ENCODE measurements at regions not wholly inside any gene's neighbourhood (a gene's known extent, or its start where the extent isn't known, plus 50 kb on each side); places are given as distances from the start of the nearest gene placed in this dataset.

- no peak for DNase-seq
These were observed 458.4 kb upstream of the RGS6 start for GRCh38 chr14:71473843-71474242.

DNA sequence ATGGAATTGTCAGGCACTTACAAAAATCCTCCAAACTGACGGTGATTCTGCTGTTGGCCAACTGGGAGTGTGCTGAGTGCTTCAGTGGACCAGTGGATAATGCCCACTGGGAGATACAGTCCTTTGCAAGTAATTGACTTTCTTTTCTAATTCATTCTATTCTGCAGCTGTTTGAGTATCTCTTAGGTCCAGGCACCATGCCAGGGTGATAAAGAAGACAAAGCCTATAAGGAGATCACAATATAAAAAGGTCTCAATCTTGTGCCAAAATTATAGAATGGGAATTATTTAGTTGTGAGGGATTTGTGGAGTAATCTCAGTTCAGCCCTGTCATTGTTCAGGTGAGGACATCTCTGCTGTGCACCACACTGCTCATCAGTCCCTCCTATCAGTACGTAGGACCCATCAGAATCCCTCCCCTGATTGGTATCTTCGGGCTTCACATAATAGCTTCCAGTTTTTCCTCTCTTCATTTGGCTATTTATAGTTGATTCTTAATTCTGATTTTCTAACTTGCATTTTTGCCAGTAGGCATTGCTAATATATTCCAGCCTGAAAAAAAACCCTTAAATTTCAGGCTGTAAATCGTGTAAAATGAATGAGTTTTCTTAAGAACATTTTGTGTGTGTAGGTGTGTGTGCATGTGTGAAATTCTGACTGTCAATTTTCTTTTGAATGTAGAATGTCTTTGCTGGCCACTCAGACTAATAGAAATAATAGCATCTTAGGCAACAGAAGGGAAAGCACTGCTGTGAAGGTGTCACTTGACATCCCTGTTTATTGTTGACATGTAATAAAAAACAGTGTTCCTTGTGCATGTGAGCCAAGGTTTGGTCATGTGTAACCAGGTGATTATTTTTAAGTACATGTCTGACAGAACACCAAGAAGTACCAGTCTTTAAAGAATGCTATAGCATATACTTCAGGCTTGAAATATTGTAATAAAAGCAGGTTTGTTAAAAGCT, 457.6 kb upstream of the RGS6 start:
- peak; percentile 32 for DNase-seq

GRCh38 chr14:71475916-71476315, 456.3 kb upstream of the RGS6 start:
- no peak for DNase-seq

DNA sequence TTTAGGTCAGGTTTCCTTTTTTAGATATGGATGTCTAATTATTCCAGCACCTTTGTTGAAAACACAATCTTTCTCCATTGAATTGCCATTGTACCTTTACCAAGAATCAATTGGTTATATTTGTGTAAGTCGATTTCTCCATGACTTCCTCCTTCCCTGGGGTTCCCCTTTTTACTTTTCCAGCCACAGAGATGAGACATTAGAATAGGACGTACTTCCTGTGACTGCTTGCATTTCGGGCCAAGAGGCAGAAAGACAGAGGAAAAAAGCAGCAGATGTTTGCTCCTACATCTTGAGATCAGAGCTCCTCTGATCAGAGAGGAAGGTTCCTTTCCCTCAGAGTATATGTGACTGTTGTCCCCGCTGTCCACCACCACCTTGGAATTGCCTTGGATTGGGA, 453.7 kb upstream of the RGS6 start:
- DNase-seq, result no peak

DNA sequence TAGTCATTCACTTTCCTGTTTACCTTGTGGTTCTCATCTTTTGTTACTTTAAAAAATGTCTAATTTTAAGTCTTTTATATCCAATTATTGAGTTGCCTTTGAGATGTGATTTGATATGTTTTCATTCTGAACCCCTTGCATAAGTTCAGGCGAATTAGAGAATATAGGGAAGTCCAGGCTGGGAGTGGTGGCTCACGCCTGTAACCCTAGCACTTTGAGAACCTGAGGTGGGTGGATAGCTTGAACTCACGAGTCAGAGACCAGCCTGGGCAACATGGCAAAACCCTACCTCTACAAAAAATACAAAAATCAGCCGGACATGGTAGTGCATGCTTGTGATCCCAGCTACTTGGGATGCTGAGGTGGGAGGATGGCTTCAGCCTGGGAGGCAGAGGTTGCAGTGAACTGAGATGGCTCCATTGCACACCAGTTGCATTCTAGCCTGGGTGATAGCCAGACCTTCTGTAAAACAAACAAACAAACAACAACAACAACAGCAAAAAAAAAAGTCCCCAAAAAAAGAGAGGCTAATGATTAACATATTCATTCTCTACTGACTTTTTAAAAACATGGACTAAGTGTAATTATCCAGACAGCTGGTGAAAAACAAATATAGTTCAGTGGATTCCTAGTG, 451.1 kb upstream of the RGS6 start:
- DNase-seq, result no peak

- no peak for DNase-seq
These were observed 449.6 kb upstream of the RGS6 start for GRCh38 chr14:71482671-71483070.

- DNase-seq, result no peak
These were observed 449.1 kb upstream of the RGS6 start for GRCh38 chr14:71483154-71483553.

GRCh38 chr14:71485833-71486232, 446.4 kb upstream of the RGS6 start:
- DNase-seq, result no peak

DNA sequence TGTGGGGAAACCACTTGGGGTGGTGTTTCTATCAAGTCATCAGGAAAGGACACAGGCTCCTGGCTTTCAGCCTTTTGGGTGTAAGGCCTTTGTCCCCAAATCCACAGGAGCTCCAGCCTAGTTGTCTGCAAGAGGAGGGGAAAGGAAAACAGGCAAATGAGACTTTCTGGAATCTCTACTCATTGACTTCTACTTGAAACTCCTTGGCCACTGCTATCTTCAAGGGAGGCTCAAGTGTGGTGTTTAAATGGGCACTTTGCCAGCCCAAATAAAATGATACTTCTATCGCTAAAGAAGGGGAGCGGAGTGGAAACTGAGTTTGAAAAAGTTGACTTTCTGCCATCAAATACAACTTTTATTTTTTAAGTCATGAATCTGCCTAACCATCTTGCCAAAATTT, 445.9 kb upstream of the RGS6 start:
- DNase-seq, result no peak

DNA sequence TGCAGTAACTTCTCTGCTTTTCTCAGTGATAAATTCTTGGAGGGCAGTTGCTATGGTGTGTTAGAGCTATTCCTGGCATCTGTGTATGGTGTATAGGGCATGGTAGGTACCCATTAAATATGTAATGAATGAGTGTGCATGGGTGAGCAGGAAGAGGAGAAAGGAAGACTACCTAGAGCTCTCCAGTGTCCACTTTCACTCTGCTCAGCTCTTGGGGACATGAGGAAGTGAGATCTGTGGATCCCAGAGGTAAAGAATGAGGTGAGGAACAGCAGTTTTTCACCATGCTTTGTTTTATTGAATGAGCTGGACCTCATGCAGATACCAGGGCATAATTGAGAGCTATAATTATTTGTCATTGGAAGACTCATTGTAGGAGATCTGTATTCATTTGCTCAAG, 444.8 kb upstream of the RGS6 start:
- no peak for DNase-seq

GRCh38 chr14:71487941-71488340, 444.3 kb upstream of the RGS6 start:
- no peak for DNase-seq

GRCh38 chr14:71488703-71489191, 443.5 kb upstream of the RGS6 start:
- DNase-seq, result no peak

GRCh38 chr14:71489742-71490141, 442.5 kb upstream of the RGS6 start:
- no peak for DNase-seq

- no peak for DNase-seq
These were observed 440.3 kb upstream of the RGS6 start for GRCh38 chr14:71491931-71492330.

GRCh38 chr14:71492346-71492745, 439.9 kb upstream of the RGS6 start:
- DNase-seq, result no peak

DNA sequence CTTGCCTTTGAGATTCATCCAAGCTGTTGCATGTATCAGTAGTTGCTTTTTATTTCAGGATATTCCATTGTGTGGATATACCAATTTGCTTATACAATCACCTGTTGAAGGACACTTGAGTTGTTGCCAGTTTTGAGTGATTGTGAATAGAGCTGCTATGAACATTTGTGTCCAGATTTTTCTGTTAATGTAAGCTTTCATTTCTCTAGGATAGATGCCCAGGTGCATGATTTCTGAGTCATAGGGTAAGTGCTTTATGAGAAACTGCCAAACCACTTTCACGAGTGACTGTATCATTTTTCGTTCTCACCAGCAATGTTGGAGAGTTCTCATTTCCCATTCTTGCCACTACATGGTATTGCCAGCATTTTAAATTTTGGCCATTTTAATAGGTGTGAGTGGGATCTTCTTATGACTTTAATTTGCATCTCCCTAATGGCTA, 434.6 kb upstream of the RGS6 start:
- peak; percentile 59 for DNase-seq

GRCh38 chr14:71498212-71498611, 434.0 kb upstream of the RGS6 start:
- no peak for DNase-seq

- no peak for DNase-seq
These were observed 433.2 kb upstream of the RGS6 start for GRCh38 chr14:71499018-71499417.

DNA sequence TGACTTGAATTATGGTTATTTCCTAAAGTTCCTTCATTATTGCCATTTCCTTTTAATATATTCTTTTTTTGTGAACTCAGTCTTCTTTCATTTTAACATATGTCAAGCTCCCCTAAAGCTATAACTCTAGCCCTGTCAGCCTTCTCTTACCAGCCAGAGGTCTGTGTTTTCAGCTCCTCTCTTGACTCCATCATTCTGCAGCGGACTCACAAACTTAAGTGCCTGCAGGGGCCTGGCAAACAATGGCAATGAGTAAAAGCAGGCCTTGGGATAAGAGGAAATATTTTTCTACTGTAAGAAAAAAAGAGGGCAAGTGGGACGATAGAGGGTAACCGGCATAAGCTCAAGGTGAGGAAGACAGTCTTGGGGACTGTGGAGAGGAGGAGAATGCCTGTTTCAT, 424.5 kb upstream of the RGS6 start:
- DNase-seq, result no peak

DNA sequence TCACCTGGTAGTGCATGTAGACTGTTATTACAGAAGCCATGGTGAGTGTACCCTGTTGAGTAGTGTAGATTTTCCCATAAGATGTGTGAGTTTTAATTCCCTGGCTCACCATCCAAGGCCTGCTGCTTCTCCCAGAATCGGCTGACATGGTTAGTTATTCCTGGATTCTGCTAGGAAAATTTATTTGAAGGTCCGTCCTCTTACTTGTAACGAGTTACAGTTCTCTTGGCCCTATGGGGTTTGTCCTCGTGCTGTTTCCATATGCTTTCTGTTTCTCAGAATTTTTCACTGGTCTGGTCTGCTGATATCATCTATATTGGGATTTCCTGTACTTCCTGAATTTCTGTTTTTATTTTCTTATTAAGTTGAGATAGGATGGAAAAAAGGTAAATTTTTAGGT, 423.3 kb upstream of the RGS6 start:
- no peak for DNase-seq

GRCh38 chr14:71511152-71511551, 421.1 kb upstream of the RGS6 start:
- DNase-seq, result no peak

DNA sequence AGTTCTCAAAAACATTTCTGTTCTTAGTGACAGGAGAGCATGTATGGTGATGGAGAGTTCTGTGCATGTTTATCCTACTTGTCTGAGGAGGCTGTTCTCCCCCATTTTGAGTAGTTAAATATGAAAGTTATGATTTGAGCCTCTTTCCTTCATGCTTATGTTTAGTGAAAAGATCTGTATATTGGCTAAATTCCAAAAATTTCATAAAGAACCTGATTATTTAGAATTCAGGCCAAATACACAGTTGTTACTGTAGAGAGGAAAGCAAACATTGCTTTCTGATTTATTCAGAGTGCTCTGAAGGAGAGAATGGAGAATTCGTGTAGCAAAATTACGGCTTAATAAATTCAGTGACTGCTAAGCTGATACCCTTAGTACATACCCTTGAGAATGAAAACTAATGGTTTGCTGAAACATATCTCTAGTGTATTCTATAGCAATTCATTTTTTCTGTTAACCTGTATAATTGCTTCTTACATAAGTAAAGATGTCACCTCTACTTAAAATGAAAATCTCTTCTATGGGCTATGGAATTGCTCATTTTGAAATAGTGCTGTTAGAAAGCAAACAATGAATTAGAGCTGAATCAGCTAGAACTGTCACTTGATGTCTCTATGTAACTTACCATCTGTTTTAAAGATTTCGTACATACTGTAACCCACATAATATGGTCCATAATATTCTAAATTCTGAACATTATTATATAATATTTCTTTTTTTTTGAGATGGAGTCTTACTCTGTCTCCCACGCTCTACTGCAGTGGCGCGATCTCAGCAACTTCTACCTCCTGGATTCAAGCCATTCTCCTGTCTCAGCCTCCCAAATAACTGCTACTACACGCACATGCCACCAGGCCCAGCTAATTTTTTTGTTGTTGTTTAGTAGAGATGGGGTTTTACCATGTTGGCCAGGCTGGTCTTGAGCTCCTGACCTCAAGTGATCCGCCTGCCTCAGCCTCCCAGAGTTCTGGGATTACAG, 417.0 kb upstream of the RGS6 start:
- no peak for DNase-seq

Data from DMS153 (cell line).